ENCODE measurements at regions not wholly inside any gene's neighbourhood (a gene's known extent, or its start where the extent isn't known, plus 50 kb on each side); places are given as distances from the start of the nearest gene placed in this dataset.

DNA sequence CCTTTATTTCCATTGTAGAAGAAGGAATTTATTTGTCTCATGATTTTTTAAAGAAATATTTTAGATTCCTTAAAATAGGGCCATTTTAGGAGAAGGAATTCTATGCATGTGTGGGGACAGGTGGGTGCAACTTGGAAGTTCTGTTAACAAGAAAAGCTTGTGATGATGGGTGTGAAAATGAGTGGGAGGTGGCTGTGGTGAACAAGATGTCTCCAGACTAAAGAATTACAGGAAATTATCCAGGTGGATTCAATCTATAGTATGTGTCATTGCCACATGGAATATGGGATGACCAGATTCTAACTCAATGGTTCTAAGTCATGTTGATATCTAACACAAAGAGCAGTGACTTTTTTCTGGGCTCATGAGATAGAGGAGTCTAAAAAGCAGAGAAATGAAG is 229.6 kb upstream of the IGFBP3 start:
- no peak for DNase-seq (ENCODE audit: low spot score)
- H3K9me3 ChIP-seq (ENCODE audit: severe bottlenecking): no peaks in the 10 kb centered on the region
- no peak overlapping the region for H3K4me3 ChIP-seq (ENCODE audit: severe bottlenecking)
- no peak for ATAC-seq (ENCODE audit: low read depth)
- H3K27me3 ChIP-seq (ENCODE audit: insufficient read depth, poor library complexity, severe bottlenecking): no peaks in the 10 kb centered on the region
- TF ChIP-seq, protein P1, sequence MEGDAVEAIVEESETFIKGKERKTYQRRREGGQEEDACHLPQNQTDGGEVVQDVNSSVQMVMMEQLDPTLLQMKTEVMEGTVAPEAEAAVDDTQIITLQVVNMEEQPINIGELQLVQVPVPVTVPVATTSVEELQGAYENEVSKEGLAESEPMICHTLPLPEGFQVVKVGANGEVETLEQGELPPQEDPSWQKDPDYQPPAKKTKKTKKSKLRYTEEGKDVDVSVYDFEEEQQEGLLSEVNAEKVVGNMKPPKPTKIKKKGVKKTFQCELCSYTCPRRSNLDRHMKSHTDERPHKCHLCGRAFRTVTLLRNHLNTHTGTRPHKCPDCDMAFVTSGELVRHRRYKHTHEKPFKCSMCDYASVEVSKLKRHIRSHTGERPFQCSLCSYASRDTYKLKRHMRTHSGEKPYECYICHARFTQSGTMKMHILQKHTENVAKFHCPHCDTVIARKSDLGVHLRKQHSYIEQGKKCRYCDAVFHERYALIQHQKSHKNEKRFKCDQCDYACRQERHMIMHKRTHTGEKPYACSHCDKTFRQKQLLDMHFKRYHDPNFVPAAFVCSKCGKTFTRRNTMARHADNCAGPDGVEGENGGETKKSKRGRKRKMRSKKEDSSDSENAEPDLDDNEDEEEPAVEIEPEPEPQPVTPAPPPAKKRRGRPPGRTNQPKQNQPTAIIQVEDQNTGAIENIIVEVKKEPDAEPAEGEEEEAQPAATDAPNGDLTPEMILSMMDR (IDR thresholded peaks at IDR 0.05; ENCODE audit: poor library complexity, severe bottlenecking): no peak
- H3K27ac ChIP-seq (ENCODE audit: poor library complexity, severe bottlenecking): no peak overlapping the region
- H3K36me3 ChIP-seq (ENCODE audit: low read depth): no peaks in the 10 kb centered on the region
- H3K4me1 ChIP-seq (ENCODE audit: insufficient read depth, poor library complexity, severe bottlenecking): peaks cover 17% of the 10 kb centered on the region

- Histone ChIP-seq H3K27ac (ENCODE audit: poor library complexity, severe bottlenecking) (no peak overlapping the region), H3K9me3 (ENCODE audit: severe bottlenecking) (no peaks in the 10 kb centered on the region), H3K4me1 (ENCODE audit: insufficient read depth, poor library complexity, severe bottlenecking) (peaks cover 23% of the 10 kb centered on the region), H3K4me3 (ENCODE audit: severe bottlenecking) (no peak overlapping the region), H3K36me3 (ENCODE audit: low read depth) (no peaks in the 10 kb centered on the region), H3K27me3 (ENCODE audit: insufficient read depth, poor library complexity, severe bottlenecking) (no peaks in the 10 kb centered on the region)
- TF ChIP-seq, protein P1 (IDR thresholded peaks at IDR 0.05; ENCODE audit: poor library complexity, severe bottlenecking): no peak
- ATAC-seq (ENCODE audit: low read depth) (no peak), DNase-seq (ENCODE audit: low spot score) (no peak)
These were observed 229.1 kb upstream of the IGFBP3 start for GRCh38 chr7:46150202-46150601.

DNA sequence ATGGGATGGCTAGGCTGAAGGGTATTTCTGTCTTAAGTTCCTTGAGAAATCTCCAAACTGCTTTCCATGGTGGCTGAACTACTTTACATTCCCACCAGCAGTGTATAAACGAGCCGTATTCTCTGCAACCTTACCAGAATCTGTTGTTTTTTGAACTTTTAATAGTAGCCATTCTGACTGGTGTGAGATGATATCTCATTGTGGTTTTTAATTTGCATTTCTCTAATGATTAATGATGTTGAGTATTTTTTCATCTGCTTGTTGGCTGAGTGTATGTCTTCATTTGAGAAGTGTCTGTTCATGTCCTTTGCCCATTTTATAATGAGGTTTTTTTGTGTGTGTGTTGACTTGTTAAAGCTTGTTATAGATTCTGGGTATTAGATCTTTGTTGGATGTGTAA is 226.8 kb upstream of the IGFBP3 start:
- DNase-seq (ENCODE audit: low spot score): no peak
- no peak overlapping the region for H3K4me3 ChIP-seq (ENCODE audit: severe bottlenecking)
- H3K36me3 ChIP-seq (ENCODE audit: low read depth): no peaks in the 10 kb centered on the region
- no peak for ATAC-seq (ENCODE audit: low read depth)
- H3K27me3 ChIP-seq (ENCODE audit: insufficient read depth, poor library complexity, severe bottlenecking): no peaks in the 10 kb centered on the region
- H3K27ac ChIP-seq (ENCODE audit: poor library complexity, severe bottlenecking): peak overlapping the region; percentile 90
- H3K4me1 ChIP-seq (ENCODE audit: insufficient read depth, poor library complexity, severe bottlenecking): peaks cover 26% of the 10 kb centered on the region
- TF ChIP-seq, protein P1 (IDR thresholded peaks at IDR 0.05; ENCODE audit: poor library complexity, severe bottlenecking): no peak
- no peaks in the 10 kb centered on the region for H3K9me3 ChIP-seq (ENCODE audit: severe bottlenecking)

DNA sequence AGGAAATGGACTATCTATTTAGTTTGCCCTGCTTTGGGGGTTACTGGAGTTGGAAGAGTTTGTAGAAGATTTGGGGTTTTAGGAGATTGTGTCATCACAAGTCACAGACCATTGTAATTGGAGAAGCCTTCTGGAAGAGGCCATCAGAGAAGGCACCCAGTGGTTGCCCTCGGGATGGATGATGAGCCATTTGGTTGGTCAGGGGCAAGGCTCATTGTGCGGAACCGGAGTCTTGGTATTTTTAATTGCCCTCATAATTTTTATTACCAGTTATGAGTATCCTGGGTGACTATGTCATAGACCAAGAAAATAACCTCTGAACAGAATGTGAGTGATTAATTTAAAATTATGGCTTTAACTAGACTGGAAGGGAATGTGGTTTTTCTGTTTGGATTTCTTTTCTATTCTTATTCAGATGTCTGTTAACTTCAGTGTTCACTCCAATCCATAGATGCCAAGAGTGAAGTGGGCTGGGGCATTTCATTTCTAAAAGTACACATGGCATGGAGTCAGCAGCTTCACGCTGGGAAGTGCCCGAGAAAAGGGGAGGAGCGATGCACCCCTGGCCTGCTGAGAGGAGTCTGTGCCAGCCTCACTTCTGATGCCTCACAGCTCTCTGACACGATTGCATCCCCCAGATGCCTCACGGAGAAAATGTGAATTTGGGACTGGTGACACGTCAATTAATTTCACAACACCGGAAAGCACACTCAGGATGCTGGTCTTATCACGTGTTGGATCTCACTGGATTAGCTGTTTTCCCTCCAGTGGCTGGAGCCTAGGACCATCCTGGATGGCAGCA is 225.6 kb upstream of the IGFBP3 start:
- H3K27me3 ChIP-seq (ENCODE audit: insufficient read depth, poor library complexity, severe bottlenecking): no peaks in the 10 kb centered on the region
- peaks cover 26% of the 10 kb centered on the region for H3K4me1 ChIP-seq (ENCODE audit: insufficient read depth, poor library complexity, severe bottlenecking)
- ATAC-seq (ENCODE audit: low read depth) (peak; percentile 24; the same call in 1 of the 3 replicates), DNase-seq (ENCODE audit: low spot score) (no peak)
- H3K36me3 ChIP-seq (ENCODE audit: low read depth): no peaks in the 10 kb centered on the region
- no peaks in the 10 kb centered on the region for H3K9me3 ChIP-seq (ENCODE audit: severe bottlenecking)
- TF ChIP-seq, protein P1 (IDR thresholded peaks at IDR 0.05; ENCODE audit: poor library complexity, severe bottlenecking): no peak
- peak overlapping the region; percentile 90 for H3K27ac ChIP-seq (ENCODE audit: poor library complexity, severe bottlenecking)
- no peak overlapping the region for H3K4me3 ChIP-seq (ENCODE audit: severe bottlenecking)

GRCh38 chr7:46145412-46145811 is 224.3 kb upstream of the IGFBP3 start:
- H3K9me3 ChIP-seq (ENCODE audit: severe bottlenecking): no peaks in the 10 kb centered on the region
- TF ChIP-seq, protein P1 (IDR thresholded peaks at IDR 0.05; ENCODE audit: poor library complexity, severe bottlenecking): no peak
- H3K27ac ChIP-seq (ENCODE audit: poor library complexity, severe bottlenecking): peak overlapping the region; percentile 90
- peak; percentile 90 for ATAC-seq (ENCODE audit: low read depth)
- no peaks in the 10 kb centered on the region for H3K36me3 ChIP-seq (ENCODE audit: low read depth)
- peaks cover 26% of the 10 kb centered on the region for H3K4me1 ChIP-seq (ENCODE audit: insufficient read depth, poor library complexity, severe bottlenecking)
- no peaks in the 10 kb centered on the region for H3K27me3 ChIP-seq (ENCODE audit: insufficient read depth, poor library complexity, severe bottlenecking)
- peak; percentile 80 for DNase-seq (ENCODE audit: low spot score)
- H3K4me3 ChIP-seq (ENCODE audit: severe bottlenecking): no peak overlapping the region
